ENCODE measurements at regions not wholly inside any gene's neighbourhood (a gene's known extent, or its start where the extent isn't known, plus 50 kb on each side); places are given as distances from the start of the nearest gene placed in this dataset.

GRCh38 chr6:126957721-126958120 is 160.8 kb upstream of the RSPO3 start:
- no peaks in the 10 kb centered on the region for H3K4me1 ChIP-seq (ENCODE audit: control insufficient read depth, insufficient read depth, low read length)
- 100% methylated on average over 2 of the region's 3 CpGs for WGBS (ENCODE audit: insufficient coverage)
- TF ChIP-seq CTCF (IDR thresholded peaks at IDR 0.05), result no peak
- H3K27me3 ChIP-seq (ENCODE audit: control insufficient read depth, insufficient read depth, low read length), result no peaks in the 10 kb centered on the region
- Mint-ChIP-seq H3K27ac (no peak overlapping the region), H3K4me1 (no peaks in the 10 kb centered on the region), H3K27me3 (ENCODE audit: low read depth in 2 of 2) (no peaks in the 10 kb centered on the region), H3K9me3 (peaks cover 5 to 6% of the 10 kb centered on the region in 2 donors), H3K36me3 (no peaks in the 10 kb centered on the region), H3K4me3 (no peak overlapping the region)
- H3K9me3 ChIP-seq (ENCODE audit: control insufficient read depth, insufficient read depth, low read length), result no peaks in the 10 kb centered on the region
- DNase-seq, result no peak
- no peak overlapping the region for H3K27ac ChIP-seq (ENCODE audit: low read length)
- ATAC-seq, result no peak
- no peak overlapping the region for H3K4me3 ChIP-seq (ENCODE audit: low read length)
- intact Hi-C loops (cut with micrococcal nuclease), result no loop called here
- no peaks in the 10 kb centered on the region for H3K36me3 ChIP-seq (ENCODE audit: control insufficient read depth, insufficient read depth, low read length)

- H3K36me3 ChIP-seq (ENCODE audit: control insufficient read depth, insufficient read depth, low read length), result no peaks in the 10 kb centered on the region
- Mint-ChIP-seq H3K4me1 (no peaks in the 10 kb centered on the region), H3K36me3 (no peaks in the 10 kb centered on the region), H3K27me3 (ENCODE audit: low read depth in 2 of 2) (no peaks in the 10 kb centered on the region), H3K4me3 (no peak overlapping the region), H3K9me3 (peaks cover 5 to 6% of the 10 kb centered on the region in 2 donors), H3K27ac (no peak overlapping the region)
- intact Hi-C loops (cut with micrococcal nuclease), result no loop called here
- H3K27ac ChIP-seq (ENCODE audit: low read length), result no peak overlapping the region
- no peaks in the 10 kb centered on the region for H3K4me1 ChIP-seq (ENCODE audit: control insufficient read depth, insufficient read depth, low read length)
- no CpG with 5 or more reads among the region's 1 CpG for WGBS (ENCODE audit: insufficient coverage)
- H3K27me3 ChIP-seq (ENCODE audit: control insufficient read depth, insufficient read depth, low read length), result no peaks in the 10 kb centered on the region
- ATAC-seq (no peak), DNase-seq (no peak)
- H3K9me3 ChIP-seq (ENCODE audit: control insufficient read depth, insufficient read depth, low read length), result no peaks in the 10 kb centered on the region
- no peak overlapping the region for H3K4me3 ChIP-seq (ENCODE audit: low read length)
- TF ChIP-seq CTCF (IDR thresholded peaks at IDR 0.05), result no peak
Measured at GRCh38 chr6:126959765-126960164, 158.7 kb upstream of the RSPO3 start.

- H3K9me3 Mint-ChIP-seq, result peaks cover 2 to 17% of the 10 kb centered on the region in 2 donors
- H3K4me3 ChIP-seq (ENCODE audit: low read length), result no peak overlapping the region
- intact Hi-C loops (cut with micrococcal nuclease), result no loop called here
- no peak overlapping the region for H3K4me3 Mint-ChIP-seq
- no peaks in the 10 kb centered on the region for H3K36me3 ChIP-seq (ENCODE audit: control insufficient read depth, insufficient read depth, low read length)
- 81% methylated on average over 8 of the region's 8 CpGs for WGBS (ENCODE audit: insufficient coverage)
- H3K4me1 Mint-ChIP-seq, result no peaks in the 10 kb centered on the region
- H3K27me3 ChIP-seq (ENCODE audit: control insufficient read depth, insufficient read depth, low read length), result no peaks in the 10 kb centered on the region
- no peaks in the 10 kb centered on the region for H3K9me3 ChIP-seq (ENCODE audit: control insufficient read depth, insufficient read depth, low read length)
- no peak for TF ChIP-seq CTCF (IDR thresholded peaks at IDR 0.05)
- H3K27ac Mint-ChIP-seq, result no peak overlapping the region
- H3K36me3 Mint-ChIP-seq, result no peaks in the 10 kb centered on the region
- ATAC-seq, result no peak
- H3K4me1 ChIP-seq (ENCODE audit: control insufficient read depth, insufficient read depth, low read length), result no peaks in the 10 kb centered on the region
- no peak overlapping the region for H3K27ac ChIP-seq (ENCODE audit: low read length)
- H3K27me3 Mint-ChIP-seq (ENCODE audit: low read depth in 2 of 2), result no peaks in the 10 kb centered on the region
- DNase-seq, result no peak
Measured at GRCh38 chr6:126963077-126963809, 155.2 kb upstream of the RSPO3 start.
